Neural progenitor cell (in vitro differentiated cells): ENCODE measurements at regions not wholly inside any gene's neighbourhood (a gene's known extent, or its start where the extent isn't known, plus 50 kb on each side); places are given as distances from the start of the nearest gene placed in this dataset.

Experiments
- DNase-seq: peaks from one replicate; pipeline ENCODE4 v3.0.0-alpha.2; 2016; ENCODE audit warnings: low spot score
- H2AFZ ChIP-seq: fragments of 200-600 bp; sonication (generic); replicated peaks from 2 replicates; pipeline ENCODE4 v1.6.1; 2016; ENCODE audit warnings: antibody characterized with exemption
- H3F3A ChIP-seq: fragments of 200-600 bp; sonication (generic); 2 replicates; pipeline ENCODE4 v1.6.1; 2016; ENCODE audit warnings: antibody characterized with exemption, low read depth
- H3K27ac ChIP-seq: fragments of 200-600 bp; sonication (generic); 2 replicates; pipeline ENCODE4 v1.5.1; 2016; ENCODE audit warnings: mild to moderate bottlenecking
- H3K27me3 ChIP-seq: fragments of 200-600 bp; sonication (generic); 2 replicates; pipeline ENCODE4 v1.6.1; 2016; ENCODE audit warnings: mild to moderate bottlenecking, moderate library complexity
- H3K36me3 ChIP-seq: fragments of 200-600 bp; sonication (generic); 2 replicates; pipeline ENCODE4 v1.5.1; 2016
- H3K4me1 ChIP-seq: fragments of 200-600 bp; sonication (generic); 2 replicates; pipeline ENCODE4 v1.6.1; 2016; ENCODE audit warnings: mixed run types
- H3K4me2 ChIP-seq: fragments of 200-600 bp; sonication (generic); 2 replicates; pipeline ENCODE4 v1.6.1; 2016
- H3K4me3 ChIP-seq: fragments of 200-600 bp; sonication (generic); 2 replicates; pipeline ENCODE4 v1.5.1; 2016
- H3K79me2 ChIP-seq: fragments of 200-600 bp; sonication (generic); 2 replicates; pipeline ENCODE4 v1.6.1; 2016; ENCODE audit warnings: low read depth
- H3K9ac ChIP-seq: fragments of 200-600 bp; sonication (generic); 2 replicates; pipeline ENCODE4 v1.6.1; 2016
- H3K9me3 ChIP-seq: fragments of 200-600 bp; sonication (generic); 2 replicates; pipeline ENCODE4 v1.5.1; 2016; ENCODE audit warnings: low read depth
- H4K20me1 ChIP-seq: fragments of 200-600 bp; sonication (generic); 2 replicates; pipeline ENCODE4 v1.6.1; 2016; ENCODE audit warnings: low read depth
- H3K27ac Mint-ChIP-seq: 3 replicates; pipeline ENCODE4 v1.8.0; 2021; ENCODE audit warnings: mixed read lengths
- H3K27me3 Mint-ChIP-seq: 2 replicates; pipeline ENCODE4 v1.8.0; 2022; ENCODE audit warnings: low read depth, mild to moderate bottlenecking, inconsistent platforms, moderate library complexity, mixed read lengths; ENCODE audit not compliant: insufficient read depth
- H3K36me3 Mint-ChIP-seq: 3 replicates; pipeline ENCODE4 v1.8.0; 2021; ENCODE audit warnings: mixed read lengths
- H3K4me1 Mint-ChIP-seq: 3 replicates; pipeline ENCODE4 v1.8.0; 2021; ENCODE audit warnings: mixed read lengths
- H3K4me3 Mint-ChIP-seq: 3 replicates; pipeline ENCODE4 v1.8.0; 2021; ENCODE audit warnings: mild to moderate bottlenecking, moderate library complexity, mixed read lengths
- H3K9me3 Mint-ChIP-seq: 3 replicates; pipeline ENCODE4 v1.8.0; 2020; ENCODE audit warnings: mixed read lengths
- CTCF ChIP-seq: fragments of 200-600 bp; sonication (generic); IDR thresholded peaks from 2 replicates; pipeline ENCODE4 v1.5.1; 2017; ENCODE audit warnings: antibody characterized with exemption, mild to moderate bottlenecking
- EZH2 ChIP-seq: fragments of 200-600 bp; sonication (generic); IDR thresholded peaks from 2 replicates; pipeline ENCODE4 v1.6.1; 2017; ENCODE audit warnings: antibody characterized with exemption, mild to moderate bottlenecking, moderate library complexity
- EZH2phosphoT487 ChIP-seq: fragments of 200-600 bp; sonication (generic); IDR thresholded peaks from 2 replicates; pipeline ENCODE4 v1.6.1; 2017; ENCODE audit warnings: antibody characterized with exemption

DNA sequence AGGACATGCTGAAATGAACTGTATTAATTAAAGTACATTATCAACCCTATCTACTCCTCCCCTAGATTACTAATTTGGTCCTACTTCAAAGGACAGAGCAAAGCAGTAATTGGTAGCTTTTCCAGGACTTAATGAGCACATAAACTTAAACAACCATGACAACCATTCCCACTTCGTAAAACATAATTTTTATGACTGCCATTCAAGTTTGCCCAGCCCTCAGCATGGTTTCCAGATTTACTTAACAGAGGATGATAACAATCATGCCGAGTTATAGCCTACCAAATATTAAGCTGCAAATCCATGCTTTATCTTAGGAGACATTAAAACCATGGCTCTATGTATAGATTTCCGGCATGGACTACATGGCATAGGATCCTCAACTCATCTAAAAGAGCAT, 401.1 kb upstream of the CHAC2 start:
- Histone ChIP-seq H3K4me2 (no peak overlapping the region), H3K9ac (no peak overlapping the region), H3K27ac (no peak overlapping the region), H3K4me1 (no peaks in the 10 kb centered on the region), H3K4me3 (no peak overlapping the region), H3F3A (no peaks in the 10 kb centered on the region), H3K9me3 (no peaks in the 10 kb centered on the region), H3K36me3 (no peaks in the 10 kb centered on the region), H2AFZ (no peak overlapping the region), H3K79me2 (no peaks in the 10 kb centered on the region), H3K27me3 (no peaks in the 10 kb centered on the region), H4K20me1 (no peaks in the 10 kb centered on the region)
- Mint-ChIP-seq H3K36me3 (no peaks in the 10 kb centered on the region), H3K27me3 (peaks cover 3% of the 10 kb centered on the region), H3K4me3 (no peak overlapping the region), H3K9me3 (no peaks in the 10 kb centered on the region), H3K27ac (no peak overlapping the region), H3K4me1 (no peaks in the 10 kb centered on the region)
- no peak for DNase-seq
- TF ChIP-seq EZH2phosphoT487, result no peak
- no peak for TF ChIP-seq CTCF
- TF ChIP-seq EZH2, result no peak

DNA sequence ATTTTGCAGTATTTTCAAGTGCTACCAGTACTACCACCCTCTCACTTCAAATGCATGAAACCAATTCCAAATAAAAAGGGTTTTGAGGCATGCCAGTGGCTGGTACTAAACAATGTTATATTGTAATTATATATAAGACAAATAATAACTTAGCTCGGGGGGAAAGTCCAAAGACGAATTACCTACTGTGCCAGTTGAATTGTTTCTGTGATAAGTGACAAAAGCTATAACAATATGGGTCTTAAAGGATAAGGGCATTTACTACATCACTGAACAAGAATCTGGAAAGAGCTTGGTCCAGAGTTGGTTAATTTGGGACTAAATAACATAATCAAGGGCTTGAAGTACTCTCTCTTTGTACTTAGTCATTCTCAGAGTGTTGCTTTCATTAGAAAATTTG, 404.7 kb upstream of the CHAC2 start:
- H3K36me3 ChIP-seq, result no peaks in the 10 kb centered on the region
- Mint-ChIP-seq H3K36me3 (no peaks in the 10 kb centered on the region), H3K4me1 (no peaks in the 10 kb centered on the region), H3K9me3 (peaks cover 3% of the 10 kb centered on the region), H3K4me3 (no peak overlapping the region), H3K27me3 (no peaks in the 10 kb centered on the region), H3K27ac (no peak overlapping the region)
- DNase-seq, result no peak
- H3K4me1 ChIP-seq, result no peaks in the 10 kb centered on the region
- H3F3A ChIP-seq, result no peaks in the 10 kb centered on the region
- no peaks in the 10 kb centered on the region for H3K79me2 ChIP-seq
- no peaks in the 10 kb centered on the region for H4K20me1 ChIP-seq
- no peak overlapping the region for H3K27ac ChIP-seq
- no peak overlapping the region for H3K9ac ChIP-seq
- no peak overlapping the region for H3K4me3 ChIP-seq
- no peak overlapping the region for H2AFZ ChIP-seq
- no peak overlapping the region for H3K4me2 ChIP-seq
- TF ChIP-seq EZH2 (no peak), CTCF (no peak), EZH2phosphoT487 (no peak)
- no peaks in the 10 kb centered on the region for H3K9me3 ChIP-seq
- no peaks in the 10 kb centered on the region for H3K27me3 ChIP-seq

DNA sequence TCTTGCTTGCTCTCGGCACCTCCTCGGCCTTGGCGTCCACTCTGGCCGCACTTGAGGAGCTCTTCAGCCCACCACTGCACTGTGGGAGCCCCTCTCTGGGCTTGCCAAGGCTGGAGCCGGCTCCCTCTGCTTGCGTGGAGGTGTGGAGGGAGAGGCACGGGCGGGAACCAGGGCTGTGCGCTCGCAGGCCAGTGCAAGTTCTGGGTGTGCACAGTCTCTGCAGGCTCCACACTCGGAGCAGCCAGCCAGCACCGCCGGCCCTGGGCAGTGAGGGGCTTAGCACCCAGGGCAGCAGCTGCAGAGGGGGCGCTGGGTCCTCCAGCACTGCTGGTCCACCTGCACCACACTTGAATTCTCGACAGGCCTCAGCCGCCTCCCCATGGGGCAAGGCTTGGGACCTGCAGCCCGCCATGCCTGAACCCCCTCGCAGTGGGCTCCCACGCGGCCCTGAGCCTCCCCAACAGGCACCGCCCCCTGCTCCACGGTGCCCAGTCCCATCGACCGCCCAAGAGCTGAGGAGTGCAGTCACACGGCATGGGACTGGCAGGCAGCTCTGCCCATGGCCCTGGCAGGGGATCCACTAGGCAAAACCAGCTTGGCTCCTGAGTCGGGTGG, 411.2 kb upstream of the CHAC2 start:
- no peaks in the 10 kb centered on the region for H3K27me3 ChIP-seq
- H3K9ac ChIP-seq, result no peak overlapping the region
- Mint-ChIP-seq H3K9me3 (peaks cover 23% of the 10 kb centered on the region), H3K27ac (no peak overlapping the region), H3K27me3 (no peaks in the 10 kb centered on the region), H3K4me3 (no peak overlapping the region), H3K36me3 (no peaks in the 10 kb centered on the region), H3K4me1 (no peaks in the 10 kb centered on the region)
- TF ChIP-seq EZH2phosphoT487, result no peak
- no peak for TF ChIP-seq EZH2
- TF ChIP-seq CTCF, result no peak
- H3K79me2 ChIP-seq, result no peaks in the 10 kb centered on the region
- no peaks in the 10 kb centered on the region for H3F3A ChIP-seq
- no peaks in the 10 kb centered on the region for H3K36me3 ChIP-seq
- no peaks in the 10 kb centered on the region for H3K4me1 ChIP-seq
- H4K20me1 ChIP-seq, result no peaks in the 10 kb centered on the region
- H2AFZ ChIP-seq, result no peak overlapping the region
- no peak overlapping the region for H3K4me3 ChIP-seq
- H3K27ac ChIP-seq, result no peak overlapping the region
- no peak for DNase-seq
- peaks cover 5% of the 10 kb centered on the region for H3K9me3 ChIP-seq
- no peak overlapping the region for H3K4me2 ChIP-seq
